PC-3 (cell line): ENCODE measurements at regions not wholly inside any gene's neighbourhood (a gene's known extent, or its start where the extent isn't known, plus 50 kb on each side); places are given as distances from the start of the nearest gene placed in this dataset.

Experiments used
- CTCF ChIP-seq: fragments of 300-600 bp; sonication (generic); conservative IDR thresholded peaks from 2 replicates; pipeline ENCODE4 v1.5.1; 2017; ENCODE audit warnings: antibody characterized with exemption, low read depth, mild to moderate bottlenecking, low read length
- EZH2 ChIP-seq: fragments of 300-600 bp; sonication (generic); IDR thresholded peaks from one replicate; pipeline ENCODE4 v1.6.1; 2017; ENCODE audit warnings: antibody characterized with exemption, mild to moderate bottlenecking, low read length; ENCODE audit not compliant: unreplicated experiment

GRCh38 chr12:107829271-107829670 lies 54.8 kb downstream of the ASCL4 start:
- TF ChIP-seq CTCF = no peak
- TF ChIP-seq EZH2 = no peak
